AG04449 (cell line): ENCODE measurements at regions not wholly inside any gene's neighbourhood (a gene's known extent, or its start where the extent isn't known, plus 50 kb on each side); places are given as distances from the start of the nearest gene placed in this dataset.

Source experiments
- CTCF ChIA-PET: fragments of 350-600 bp; formaldehyde crosslinking; extraction: SDS; loops from one replicate; lab custom pipeline; 2021; ENCODE audit warnings: antibody characterized with exemption; lab: Yijun Ruan, JAX
- POLR2A ChIA-PET: fragments of 400-600, 350-600 bp; formaldehyde crosslinking; extraction: SDS; loops from one replicate; lab custom pipeline; 2020; ENCODE audit warnings: antibody characterized with exemption, inconsistent platforms; lab: Yijun Ruan, JAX
- DNase-seq: peaks from one replicate; pipeline ENCODE4 v3.0.0-alpha.2; 2010; ENCODE audit warnings: low read depth, low spot score
- H3K4me3 ChIP-seq: 2 replicates; pipeline ENCODE4 v1.5.1; 2011; ENCODE audit warnings: low read depth, mild to moderate bottlenecking, control low read depth, low read length
- CTCF ChIP-seq: IDR thresholded peaks from one replicate; pipeline ENCODE4 v1.5.1; 2011; ENCODE audit warnings: mild to moderate bottlenecking, moderate library complexity, low read length, control low read depth, inconsistent platforms; ENCODE audit not compliant: insufficient read depth; ENCODE audit errors: missing control alignments

DNA sequence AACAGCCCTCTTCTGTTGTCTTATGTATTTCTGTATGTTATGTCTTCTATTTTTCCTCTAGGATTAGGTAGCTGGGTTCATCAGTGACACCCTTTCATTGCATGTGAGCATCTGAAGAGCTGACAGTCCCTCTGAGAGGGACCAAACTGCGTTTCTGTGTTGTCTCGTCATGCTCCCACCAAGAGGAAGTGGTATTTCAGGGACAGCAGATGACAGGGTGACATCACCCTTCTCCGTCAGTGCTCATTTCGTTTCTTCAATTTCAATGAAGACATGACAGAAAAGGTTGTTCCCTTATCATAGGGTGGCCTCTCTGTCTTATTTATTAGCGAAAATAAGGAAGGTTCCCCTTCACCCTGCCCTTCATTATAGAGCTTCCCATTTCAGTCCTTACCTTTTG is 225.9 kb upstream of the NR4A3 start:
- CTCF ChIA-PET: no interaction called here

GRCh38 chr9:99601571-99602111 is 220.0 kb upstream of the NR4A3 start:
- no peak overlapping the region for H3K4me3 ChIP-seq
- DNase-seq: no peak
- CTCF ChIA-PET: no interaction called here
- TF ChIP-seq CTCF: no peak
- POLR2A ChIA-PET: no interaction called here

More for the DNA sequence above, 225.9 kb upstream of the NR4A3 start:
- TF ChIP-seq CTCF: no peak
- H3K4me3 ChIP-seq: no peak overlapping the region
- POLR2A ChIA-PET: no interaction called here
- no peak for DNase-seq

DNA sequence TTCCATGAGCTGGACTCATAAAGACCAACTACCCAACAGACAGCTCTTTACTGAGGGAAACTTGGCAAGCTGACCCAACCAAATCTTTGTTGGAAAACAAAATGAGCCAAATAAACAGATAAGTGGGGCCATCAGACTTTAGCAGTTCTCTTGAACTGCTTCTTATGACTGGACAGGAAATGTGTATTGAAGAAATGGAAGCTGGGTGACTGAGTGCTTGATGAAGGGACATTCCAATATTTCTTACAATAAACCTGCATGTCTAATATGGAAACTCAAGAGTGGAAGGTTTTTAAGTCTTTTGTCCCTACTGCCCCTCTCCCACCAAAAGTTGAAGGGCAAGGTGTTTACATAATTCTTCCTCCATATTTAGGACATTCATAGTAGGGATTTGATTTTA is 218.8 kb upstream of the NR4A3 start:
- no peak for TF ChIP-seq CTCF
- no peak overlapping the region for H3K4me3 ChIP-seq
- ChIA-PET POLR2A (no interaction called here), CTCF (no interaction called here)
- DNase-seq: no peak

- TF ChIP-seq CTCF: no peak
- H3K4me3 ChIP-seq: no peak overlapping the region
- ChIA-PET CTCF (no interaction called here), POLR2A (no interaction called here)
- no peak for DNase-seq
Measured at GRCh38 chr9:99605016-99605743, 216.5 kb upstream of the NR4A3 start.

DNA sequence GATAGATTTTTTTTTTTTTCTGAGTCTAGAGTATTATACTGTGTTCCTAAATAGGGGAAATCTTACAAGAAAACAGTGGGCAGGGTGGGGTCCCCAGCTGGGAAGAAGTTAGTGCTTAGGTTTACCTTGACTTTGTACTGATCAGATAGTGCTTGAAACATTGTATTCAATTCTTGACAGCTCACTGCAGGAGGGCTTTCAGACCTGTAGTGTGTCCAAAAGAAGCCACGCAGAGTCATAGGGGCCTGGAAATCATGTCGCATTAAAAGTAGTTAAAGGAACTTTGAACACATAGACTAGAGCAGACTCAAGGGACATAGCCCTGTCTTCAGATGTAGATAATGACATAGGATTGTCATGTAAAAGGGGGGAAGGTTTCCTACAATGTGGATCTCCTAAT is 215.4 kb upstream of the NR4A3 start:
- no peak overlapping the region for H3K4me3 ChIP-seq
- CTCF ChIA-PET: no interaction called here
- TF ChIP-seq CTCF: no peak
- no peak for DNase-seq
- POLR2A ChIA-PET: no interaction called here

- no peak for DNase-seq
- ChIA-PET POLR2A (no interaction called here), CTCF (no interaction called here)
- H3K4me3 ChIP-seq: no peak overlapping the region
- no peak for TF ChIP-seq CTCF
Measured at GRCh38 chr9:99606957-99607356, 214.7 kb upstream of the NR4A3 start.
